ENCODE measurements at regions not wholly inside any gene's neighbourhood (a gene's known extent, or its start where the extent isn't known, plus 50 kb on each side); places are given as distances from the start of the nearest gene placed in this dataset.

DNA sequence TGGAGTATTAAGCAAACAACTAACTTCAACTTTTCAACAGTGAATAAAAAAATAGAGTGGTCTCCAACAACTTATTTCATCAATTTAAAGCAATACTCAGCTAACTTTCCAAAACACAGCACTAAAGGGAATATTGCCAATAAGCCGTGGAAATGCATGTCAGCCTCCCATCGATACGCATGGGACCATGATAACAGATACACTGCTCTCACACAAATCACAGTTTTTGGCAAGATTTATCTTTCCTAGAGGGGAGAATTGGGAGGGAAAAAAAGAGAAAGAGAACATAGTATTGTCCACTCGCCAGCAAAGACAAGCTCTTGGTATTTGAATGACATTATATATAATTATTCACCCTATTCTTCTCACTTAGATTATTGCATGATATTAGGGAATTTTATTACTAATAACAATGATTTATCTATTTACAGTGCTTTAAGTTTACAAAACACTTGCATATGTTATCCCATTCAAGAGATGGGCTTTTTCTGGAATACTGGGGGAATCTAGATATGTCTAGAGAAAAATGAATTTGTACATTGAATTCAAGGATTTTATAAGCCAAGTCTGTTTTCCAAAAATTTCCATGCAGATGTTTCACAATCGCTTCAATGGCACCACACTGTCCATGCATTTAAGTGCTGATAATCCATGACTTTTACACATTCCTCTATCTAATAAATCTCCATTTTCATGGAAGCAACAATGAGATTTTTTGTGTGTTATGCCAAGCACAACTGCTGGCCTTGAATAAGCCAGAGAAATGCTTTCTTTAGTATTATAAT lies 194.0 kb upstream of the MGMT start:
- TF ChIP-seq CTCF (IDR thresholded peaks at IDR 0.05; ENCODE audit: low read length) (no peak), EZH2 (IDR thresholded peaks at IDR 0.05; ENCODE audit: borderline replicate concordance, low read length) (no peak)
